ENCODE measurements at regions not wholly inside any gene's neighbourhood (a gene's known extent, or its start where the extent isn't known, plus 50 kb on each side); places are given as distances from the start of the nearest gene placed in this dataset.

DNA sequence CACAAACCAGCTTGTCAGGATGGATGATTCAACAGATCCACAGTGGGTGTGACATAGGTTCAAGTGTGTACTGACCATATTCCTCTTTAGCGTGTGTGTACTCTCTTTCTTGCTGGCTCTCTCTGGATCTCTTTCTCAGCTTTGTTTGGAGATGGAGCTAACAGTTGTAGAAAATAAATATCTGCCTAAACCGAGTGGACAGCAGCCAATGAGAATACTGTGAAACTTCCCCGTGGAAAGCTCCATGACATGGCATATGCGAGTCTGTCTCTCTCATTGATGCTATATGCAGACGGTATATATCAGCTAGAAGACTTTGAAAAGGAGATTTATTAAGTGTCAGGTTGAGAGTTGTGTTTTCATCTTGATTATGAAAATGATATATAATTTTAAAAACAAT is 406.5 kb upstream of the SUCLG2 start:
- no peaks in the 10 kb centered on the region for H3K9me3 ChIP-seq
- no peaks in the 10 kb centered on the region for H3K4me1 ChIP-seq
- no peak overlapping the region for H3K27ac ChIP-seq
- intact Hi-C loops (cut with DNase I; ENCODE audit: low total_unique reads): no loop called here
- no peak for TF ChIP-seq POLR2A (IDR thresholded peaks at IDR 0.05)
- TF ChIP-seq, protein P1, sequence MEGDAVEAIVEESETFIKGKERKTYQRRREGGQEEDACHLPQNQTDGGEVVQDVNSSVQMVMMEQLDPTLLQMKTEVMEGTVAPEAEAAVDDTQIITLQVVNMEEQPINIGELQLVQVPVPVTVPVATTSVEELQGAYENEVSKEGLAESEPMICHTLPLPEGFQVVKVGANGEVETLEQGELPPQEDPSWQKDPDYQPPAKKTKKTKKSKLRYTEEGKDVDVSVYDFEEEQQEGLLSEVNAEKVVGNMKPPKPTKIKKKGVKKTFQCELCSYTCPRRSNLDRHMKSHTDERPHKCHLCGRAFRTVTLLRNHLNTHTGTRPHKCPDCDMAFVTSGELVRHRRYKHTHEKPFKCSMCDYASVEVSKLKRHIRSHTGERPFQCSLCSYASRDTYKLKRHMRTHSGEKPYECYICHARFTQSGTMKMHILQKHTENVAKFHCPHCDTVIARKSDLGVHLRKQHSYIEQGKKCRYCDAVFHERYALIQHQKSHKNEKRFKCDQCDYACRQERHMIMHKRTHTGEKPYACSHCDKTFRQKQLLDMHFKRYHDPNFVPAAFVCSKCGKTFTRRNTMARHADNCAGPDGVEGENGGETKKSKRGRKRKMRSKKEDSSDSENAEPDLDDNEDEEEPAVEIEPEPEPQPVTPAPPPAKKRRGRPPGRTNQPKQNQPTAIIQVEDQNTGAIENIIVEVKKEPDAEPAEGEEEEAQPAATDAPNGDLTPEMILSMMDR (IDR thresholded peaks at IDR 0.05): no peak
- no peaks in the 10 kb centered on the region for H3K36me3 ChIP-seq
- H3K4me3 ChIP-seq: no peak overlapping the region
- no peaks in the 10 kb centered on the region for H3K27me3 ChIP-seq
- DNase-seq: no peak

DNA sequence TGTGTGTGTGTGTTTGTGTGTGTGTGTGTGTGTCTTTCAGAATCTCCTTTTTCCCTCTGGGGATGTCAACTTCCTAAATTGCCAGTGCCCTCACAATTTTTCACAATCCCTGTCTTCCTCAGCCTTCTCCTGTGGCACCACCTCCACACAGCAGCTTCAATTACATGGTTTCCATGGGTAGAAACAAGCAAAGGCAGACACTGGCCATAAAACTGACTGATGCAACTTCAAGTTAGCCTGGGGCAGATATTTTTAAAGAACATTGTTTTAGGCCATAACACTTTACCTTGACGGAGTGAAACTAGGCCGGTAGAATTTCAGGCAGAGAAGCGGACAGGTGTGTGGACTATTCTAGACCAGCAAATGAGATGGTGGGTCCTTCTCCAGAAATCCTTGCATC is 405.8 kb upstream of the SUCLG2 start:
- intact Hi-C loops (cut with DNase I; ENCODE audit: low total_unique reads): no loop called here
- H3K27me3 ChIP-seq: no peaks in the 10 kb centered on the region
- DNase-seq: no peak
- TF ChIP-seq, protein P1 (IDR thresholded peaks at IDR 0.05): no peak
- TF ChIP-seq POLR2A (IDR thresholded peaks at IDR 0.05): no peak
- no peaks in the 10 kb centered on the region for H3K9me3 ChIP-seq
- no peaks in the 10 kb centered on the region for H3K36me3 ChIP-seq
- H3K4me3 ChIP-seq: no peak overlapping the region
- no peaks in the 10 kb centered on the region for H3K4me1 ChIP-seq
- H3K27ac ChIP-seq: no peak overlapping the region

DNA sequence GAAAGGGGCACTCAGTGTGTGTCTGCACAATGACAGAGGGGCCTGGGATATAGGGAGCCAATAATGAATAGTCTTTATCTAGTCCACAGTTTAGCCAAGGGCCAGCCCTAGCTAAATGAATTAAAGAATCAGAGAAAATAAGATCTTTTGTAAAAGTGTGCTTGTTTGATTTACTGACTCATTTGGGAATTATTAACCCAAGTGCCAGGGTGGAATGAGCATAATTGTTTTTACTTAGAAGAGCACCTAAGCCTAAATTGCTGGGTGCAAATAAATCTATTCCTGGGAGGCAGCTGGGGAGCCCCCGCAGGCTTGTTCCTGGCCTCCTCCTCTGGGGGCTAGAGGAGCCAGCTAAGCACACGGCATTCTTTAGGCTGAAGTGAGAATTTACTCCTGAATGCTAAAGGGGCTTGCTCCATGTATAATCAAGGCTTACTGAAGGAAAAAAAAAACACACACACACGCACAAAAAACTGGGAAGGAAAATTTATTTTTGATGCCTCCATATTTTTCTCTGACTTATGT is 405.3 kb upstream of the SUCLG2 start:
- Histone ChIP-seq H3K36me3 (no peaks in the 10 kb centered on the region), H3K27me3 (no peaks in the 10 kb centered on the region), H3K4me1 (no peaks in the 10 kb centered on the region), H3K4me3 (no peak overlapping the region), H3K27ac (no peak overlapping the region), H3K9me3 (no peaks in the 10 kb centered on the region)
- intact Hi-C loops (cut with DNase I; ENCODE audit: low total_unique reads): no loop called here
- TF ChIP-seq, protein P1 (IDR thresholded peaks at IDR 0.05): no peak
- TF ChIP-seq POLR2A (IDR thresholded peaks at IDR 0.05): no peak
- no peak for DNase-seq

DNA sequence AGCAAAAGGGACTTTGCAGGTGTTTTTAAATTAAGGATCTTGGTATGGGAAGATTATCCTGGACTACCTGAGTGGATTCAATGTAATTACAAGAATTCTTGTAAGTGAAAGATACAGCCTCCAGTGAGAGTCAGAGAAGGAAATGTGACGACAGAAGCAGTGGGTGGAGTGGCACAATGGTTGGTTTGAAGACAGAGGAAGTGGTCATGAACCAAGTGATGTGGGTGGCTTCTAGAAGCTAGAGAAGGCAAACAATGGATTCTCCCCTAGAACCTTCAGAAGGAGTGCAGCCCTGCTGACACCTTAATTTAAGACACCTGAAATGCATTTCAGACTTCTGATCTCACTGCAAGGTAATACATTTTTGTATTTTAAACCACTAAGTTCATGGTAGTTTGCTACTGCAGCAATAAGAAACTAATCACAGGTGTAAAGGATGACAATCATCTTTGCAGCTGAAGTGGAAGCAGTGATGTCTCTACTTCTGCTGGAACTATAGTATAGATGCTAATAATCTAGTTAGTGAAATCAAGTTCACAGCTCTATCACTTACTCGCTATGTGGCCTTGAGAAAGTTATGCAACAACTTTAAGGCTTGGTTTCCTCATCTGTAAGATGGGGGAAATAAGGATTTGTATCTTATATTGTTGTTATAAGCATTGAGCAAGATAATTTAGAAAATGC is 403.4 kb upstream of the SUCLG2 start:
- no peak overlapping the region for H3K4me3 ChIP-seq
- TF ChIP-seq, protein P1 (IDR thresholded peaks at IDR 0.05): no peak
- no peak for TF ChIP-seq POLR2A (IDR thresholded peaks at IDR 0.05)
- H3K27me3 ChIP-seq: no peaks in the 10 kb centered on the region
- H3K36me3 ChIP-seq: no peaks in the 10 kb centered on the region
- no peak overlapping the region for H3K27ac ChIP-seq
- DNase-seq: no peak
- no peaks in the 10 kb centered on the region for H3K9me3 ChIP-seq
- intact Hi-C loops (cut with DNase I; ENCODE audit: low total_unique reads): no loop called here
- no peaks in the 10 kb centered on the region for H3K4me1 ChIP-seq

DNA sequence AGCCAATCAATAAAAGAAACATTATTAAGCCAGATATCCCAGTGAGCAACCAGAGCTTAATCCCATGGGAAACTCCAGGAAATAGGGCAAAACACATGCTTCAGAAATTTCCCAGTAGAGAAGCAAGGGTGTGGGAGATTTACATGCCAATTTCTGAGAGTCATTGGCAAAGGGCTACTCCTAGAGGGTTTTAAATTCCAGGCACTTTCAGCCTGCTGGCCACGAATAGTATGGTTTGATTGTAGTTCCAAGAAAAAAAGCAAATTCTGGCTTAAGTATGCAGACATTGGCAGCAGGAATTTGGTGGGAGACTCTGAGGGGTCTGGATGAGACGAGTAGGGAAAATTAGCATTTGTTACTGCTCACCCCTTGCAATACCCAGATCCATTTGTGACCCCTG is 402.1 kb upstream of the SUCLG2 start:
- no peaks in the 10 kb centered on the region for H3K36me3 ChIP-seq
- no peak for DNase-seq
- H3K27ac ChIP-seq: no peak overlapping the region
- TF ChIP-seq POLR2A (IDR thresholded peaks at IDR 0.05): no peak
- TF ChIP-seq, protein P1 (IDR thresholded peaks at IDR 0.05): no peak
- H3K9me3 ChIP-seq: no peaks in the 10 kb centered on the region
- no peak overlapping the region for H3K4me3 ChIP-seq
- intact Hi-C loops (cut with DNase I; ENCODE audit: low total_unique reads): no loop called here
- no peaks in the 10 kb centered on the region for H3K4me1 ChIP-seq
- no peaks in the 10 kb centered on the region for H3K27me3 ChIP-seq
